Spinal cord (tissue), 9 donors: ENCODE measurements at regions not wholly inside any gene's neighbourhood (a gene's known extent, or its start where the extent isn't known, plus 50 kb on each side); places are given as distances from the start of the nearest gene placed in this dataset.

Experiments used
- DNase-seq, 6 donors: peaks; one replicate each; pipeline versions ENCODE4 v3.0.0 to v3.0.0-alpha.2; 2013 to 2015; ENCODE audit warnings: low spot score in 6 of 6, low read depth in 4 of 6
- H3K27ac ChIP-seq: one replicate; pipeline ENCODE4 v1.5.1; 2013; ENCODE audit warnings: low read depth, low read length, control low read depth
- H3K27me3 ChIP-seq: one replicate; pipeline ENCODE4 v1.6.1; 2013; ENCODE audit warnings: low read length; ENCODE audit not compliant: control insufficient read depth, insufficient read depth
- H3K36me3 ChIP-seq: one replicate; pipeline ENCODE4 v1.6.1; 2013; ENCODE audit warnings: low read length; ENCODE audit not compliant: control insufficient read depth, insufficient read depth
- H3K4me1 ChIP-seq: one replicate; pipeline ENCODE4 v1.6.1; 2013; ENCODE audit warnings: low read length; ENCODE audit not compliant: control insufficient read depth, insufficient read depth
- H3K4me3 ChIP-seq: one replicate; pipeline ENCODE4 v1.5.1; 2013; ENCODE audit warnings: low read depth, low read length, control low read depth
- H3K9me3 ChIP-seq: one replicate; pipeline ENCODE4 v1.6.1; 2013; ENCODE audit warnings: low read length; ENCODE audit not compliant: control insufficient read depth, insufficient read depth
- WGBS: methylation state at CpG from one replicate; pipeline ENCODE4 v1.1.5; 2013; ENCODE audit warnings: missing lambda C conversion rate; ENCODE audit not compliant: insufficient coverage; 5-methylcytosine and 5-hydroxymethylcytosine counted together
- donor health status: healthy.

DNA sequence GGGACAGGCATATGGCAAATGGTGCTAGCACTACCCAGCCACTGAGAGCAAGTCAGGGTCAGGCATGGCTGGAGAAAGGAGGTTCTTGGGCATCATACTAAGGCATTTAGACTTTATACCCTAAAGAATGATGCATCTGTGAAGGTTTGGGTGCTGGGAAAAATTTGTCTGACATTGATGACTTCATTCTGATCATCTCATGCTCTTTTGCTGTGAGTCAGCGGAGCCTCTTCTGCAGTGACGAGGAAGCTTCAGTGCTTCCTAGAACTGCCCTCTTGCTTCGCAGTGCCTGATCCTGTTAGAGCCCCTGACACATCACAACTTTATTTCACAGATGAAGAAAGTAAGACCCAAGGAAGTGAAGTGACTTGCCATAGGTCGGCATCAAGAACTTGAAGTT lies 266.6 kb upstream of the GAS1 start:
- Histone ChIP-seq H3K27ac (no peak overlapping the region), H3K27me3 (no peaks in the 10 kb centered on the region), H3K9me3 (no peaks in the 10 kb centered on the region), H3K4me3 (no peak overlapping the region), H3K36me3 (no peaks in the 10 kb centered on the region), H3K4me1 (no peaks in the 10 kb centered on the region)
- 93% methylated on average over 3 of the region's 4 CpGs for WGBS
- no peak for DNase-seq

DNA sequence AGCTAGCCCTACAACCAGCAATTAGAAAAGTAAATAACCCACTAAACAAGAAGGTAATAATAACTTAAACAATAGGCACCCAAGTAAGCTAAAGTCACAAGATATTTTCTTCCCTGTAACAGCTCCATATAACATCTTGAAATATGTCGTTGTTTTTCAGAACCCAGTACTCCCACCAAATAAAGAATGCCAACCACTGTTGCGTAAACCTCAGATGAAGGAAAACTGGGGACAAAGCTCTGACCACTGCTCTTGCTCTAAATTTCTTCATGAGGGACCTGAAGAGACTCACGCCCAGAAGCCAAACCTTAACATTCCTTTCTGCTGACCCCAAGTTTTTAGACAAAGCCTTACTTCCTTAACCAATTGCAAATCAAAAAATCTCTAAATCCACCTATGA lies 267.7 kb upstream of the GAS1 start:
- 87% methylated on average over 3 of the region's 3 CpGs for WGBS
- DNase-seq, result no peak
- no peaks in the 10 kb centered on the region for H3K4me1 ChIP-seq
- no peak overlapping the region for H3K27ac ChIP-seq
- no peaks in the 10 kb centered on the region for H3K9me3 ChIP-seq
- no peaks in the 10 kb centered on the region for H3K27me3 ChIP-seq
- H3K36me3 ChIP-seq, result no peaks in the 10 kb centered on the region
- no peak overlapping the region for H3K4me3 ChIP-seq

DNA sequence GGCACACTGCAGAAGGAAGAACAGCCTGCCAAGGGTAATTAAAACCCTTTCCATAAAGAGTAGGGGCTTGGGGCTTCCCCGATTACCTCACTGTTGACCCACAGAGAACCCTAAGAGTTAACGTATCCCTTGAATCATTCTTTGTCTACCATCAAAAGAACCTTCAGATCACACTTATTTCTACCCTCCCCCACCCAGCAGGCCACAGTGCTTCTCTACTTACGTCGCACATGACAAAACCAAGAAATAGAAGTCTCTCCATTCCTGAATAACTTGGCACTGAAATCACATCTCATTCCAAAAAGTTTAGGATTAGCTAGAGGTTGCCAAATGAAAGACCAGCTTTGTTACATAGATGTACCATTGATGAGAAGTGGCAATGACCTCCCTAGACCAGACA lies 268.7 kb upstream of the GAS1 start:
- H3K27me3 ChIP-seq, result no peaks in the 10 kb centered on the region
- no peaks in the 10 kb centered on the region for H3K4me1 ChIP-seq
- H3K27ac ChIP-seq, result no peak overlapping the region
- no peaks in the 10 kb centered on the region for H3K36me3 ChIP-seq
- no peaks in the 10 kb centered on the region for H3K9me3 ChIP-seq
- no peak overlapping the region for H3K4me3 ChIP-seq
- 47% methylated on average over 2 of the region's 4 CpGs for WGBS
- DNase-seq, result no peak

DNA sequence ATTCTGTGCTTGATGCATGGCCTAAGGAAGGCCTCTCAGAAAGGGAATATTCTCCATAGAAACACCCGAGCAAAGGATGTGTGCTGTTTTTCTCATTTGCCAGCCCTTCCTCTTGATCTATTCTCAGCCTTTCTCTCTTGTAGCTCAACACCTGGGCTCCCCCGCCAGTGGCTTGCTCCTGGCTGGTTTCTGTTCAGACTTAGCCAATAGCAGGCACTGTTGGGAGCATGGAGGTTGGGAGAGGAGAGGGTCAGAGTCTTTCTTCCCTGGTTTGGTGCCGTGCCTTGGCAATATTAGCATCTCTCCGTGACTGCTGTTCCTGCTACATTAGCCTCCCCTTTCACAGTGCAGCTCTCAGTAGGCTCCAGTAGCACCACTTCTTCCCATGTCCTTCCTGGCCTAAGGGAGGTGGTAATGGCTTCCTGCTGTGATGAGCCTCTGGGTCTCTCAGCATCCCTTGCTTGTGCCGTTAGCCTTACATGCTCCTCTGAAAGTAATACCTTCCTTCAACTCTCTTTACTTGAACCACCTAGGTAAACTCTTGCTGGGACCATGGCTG lies 269.7 kb upstream of the GAS1 start:
- no peaks in the 10 kb centered on the region for H3K4me1 ChIP-seq
- WGBS, result no CpG with 5 or more reads among the region's 5 CpGs
- no peaks in the 10 kb centered on the region for H3K27me3 ChIP-seq
- H3K36me3 ChIP-seq, result no peaks in the 10 kb centered on the region
- DNase-seq, result no peak
- H3K4me3 ChIP-seq, result no peak overlapping the region
- no peak overlapping the region for H3K27ac ChIP-seq
- H3K9me3 ChIP-seq, result no peaks in the 10 kb centered on the region

DNA sequence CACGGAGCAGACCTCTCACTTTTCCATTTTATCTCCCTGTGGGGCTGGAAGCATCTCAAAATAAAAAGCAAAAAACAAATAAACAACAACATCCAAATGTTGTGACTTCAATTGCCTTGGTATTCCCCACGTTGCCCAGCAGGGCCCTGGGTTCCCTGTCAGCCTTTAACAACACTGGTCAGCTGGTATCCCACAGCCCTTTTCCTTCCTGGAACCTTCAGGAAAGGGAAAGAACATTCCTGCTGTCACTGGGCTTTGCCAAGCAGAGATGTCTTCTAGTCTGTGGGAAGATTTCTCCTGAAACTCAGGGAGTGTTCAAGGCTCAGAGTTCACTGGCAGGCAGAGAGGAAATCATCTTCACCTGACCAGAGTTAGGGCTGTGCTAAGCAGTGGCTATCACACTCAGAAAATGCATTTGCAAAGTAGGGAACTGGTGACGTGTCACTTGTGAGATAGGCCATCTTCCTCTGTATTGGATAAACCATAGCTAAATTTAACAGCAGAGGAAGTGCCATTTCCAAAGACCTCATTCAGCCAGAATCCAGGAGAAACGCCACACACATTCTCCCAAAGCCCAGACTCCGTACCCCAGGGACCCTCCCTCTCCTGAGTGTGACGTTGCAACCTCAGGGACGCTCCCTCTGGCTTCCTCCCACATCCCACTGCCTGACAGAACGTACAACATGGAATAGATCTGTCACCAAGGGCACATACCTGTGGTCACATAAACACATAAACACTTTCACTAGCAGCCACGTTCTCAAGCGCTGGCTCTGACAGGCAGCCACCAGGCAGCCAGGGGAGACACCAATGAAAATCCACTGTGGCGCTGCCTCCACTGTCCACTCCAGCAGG lies 274.0 kb upstream of the DAPK1 start:
- Histone ChIP-seq H3K36me3 (no peaks in the 10 kb centered on the region), H3K9me3 (no peaks in the 10 kb centered on the region), H3K27ac (no peak overlapping the region), H3K4me1 (no peaks in the 10 kb centered on the region), H3K27me3 (no peaks in the 10 kb centered on the region), H3K4me3 (no peak overlapping the region)
- DNase-seq, result no peak
- 72% methylated on average over 9 of the region's 11 CpGs for WGBS

DNA sequence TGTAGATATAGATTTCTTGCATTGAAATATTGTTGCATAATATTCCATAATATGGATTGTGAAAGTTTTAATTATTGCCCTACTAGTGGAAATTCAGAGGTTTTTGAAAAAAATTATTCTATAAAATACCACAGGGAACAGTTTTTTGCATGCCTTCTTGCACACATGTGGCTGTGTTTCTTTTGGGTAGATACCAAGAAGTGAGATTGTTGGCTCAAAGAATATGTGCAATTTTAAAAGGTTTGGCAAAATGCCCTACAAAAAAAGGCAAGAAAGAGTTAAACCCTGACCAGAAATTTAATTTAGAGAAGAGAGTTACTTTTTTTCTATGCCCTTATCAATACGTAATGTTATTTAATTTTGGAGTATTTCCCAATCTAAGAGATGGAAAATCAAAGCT lies 270.8 kb upstream of the DAPK1 start:
- DNase-seq, result no peak
- H3K9me3 ChIP-seq, result no peaks in the 10 kb centered on the region
- WGBS, result no CpG with 5 or more reads among the region's 1 CpG

DNA sequence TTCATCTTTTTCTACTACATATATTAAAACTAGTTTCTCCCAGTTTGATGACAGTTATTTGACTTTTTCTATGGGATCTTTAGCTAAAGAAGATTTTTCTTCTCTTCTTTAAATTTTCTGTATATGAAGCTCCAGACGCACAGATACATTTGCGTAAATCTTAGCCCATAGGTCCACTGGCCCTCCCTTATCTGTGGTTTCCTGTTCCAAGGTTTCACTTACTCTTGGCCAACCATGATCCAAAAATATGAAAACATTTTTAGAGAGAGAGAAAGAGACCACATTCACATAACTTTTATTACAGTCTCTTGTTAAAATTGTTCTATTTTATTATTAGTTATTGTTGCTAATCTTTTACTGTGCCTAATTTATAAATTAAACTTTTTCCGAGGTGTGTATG lies 270.2 kb upstream of the DAPK1 start:
- Histone ChIP-seq H3K27me3 (no peaks in the 10 kb centered on the region), H3K36me3 (no peaks in the 10 kb centered on the region), H3K27ac (no peak overlapping the region), H3K9me3 (no peaks in the 10 kb centered on the region), H3K4me3 (no peak overlapping the region), H3K4me1 (no peaks in the 10 kb centered on the region)
- no peak for DNase-seq
- WGBS, result no CpG with 5 or more reads among the region's 3 CpGs

More for the DNA sequence above, 270.8 kb upstream of the DAPK1 start:
- Histone ChIP-seq H3K27ac (no peak overlapping the region), H3K4me1 (no peaks in the 10 kb centered on the region), H3K4me3 (no peak overlapping the region), H3K27me3 (no peaks in the 10 kb centered on the region), H3K36me3 (no peaks in the 10 kb centered on the region)

DNA sequence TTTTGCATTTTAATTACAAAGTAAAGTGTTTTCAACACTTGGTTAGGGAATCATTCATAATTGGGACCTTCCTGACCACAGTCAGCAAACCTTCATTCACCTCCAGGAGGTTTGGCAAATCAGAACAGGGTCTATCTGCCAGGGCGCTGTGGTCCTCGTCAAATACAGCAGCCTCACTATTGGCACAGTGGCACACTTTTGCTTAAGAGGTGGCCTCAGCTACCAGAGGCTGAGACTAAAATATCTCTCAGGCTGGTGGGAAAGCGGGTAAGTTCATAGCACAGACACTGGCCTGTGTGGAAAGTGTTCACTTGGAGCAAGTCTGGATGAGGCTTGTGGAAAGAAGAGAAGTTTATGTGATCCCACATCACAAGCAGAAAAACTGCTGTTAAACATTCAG lies 268.6 kb upstream of the DAPK1 start:
- Histone ChIP-seq H3K4me3 (no peak overlapping the region), H3K27me3 (no peaks in the 10 kb centered on the region), H3K4me1 (no peaks in the 10 kb centered on the region), H3K36me3 (no peaks in the 10 kb centered on the region), H3K9me3 (no peaks in the 10 kb centered on the region), H3K27ac (no peak overlapping the region)
- WGBS, result 83% methylated on average over 2 of the region's 3 CpGs
- no peak for DNase-seq

DNA sequence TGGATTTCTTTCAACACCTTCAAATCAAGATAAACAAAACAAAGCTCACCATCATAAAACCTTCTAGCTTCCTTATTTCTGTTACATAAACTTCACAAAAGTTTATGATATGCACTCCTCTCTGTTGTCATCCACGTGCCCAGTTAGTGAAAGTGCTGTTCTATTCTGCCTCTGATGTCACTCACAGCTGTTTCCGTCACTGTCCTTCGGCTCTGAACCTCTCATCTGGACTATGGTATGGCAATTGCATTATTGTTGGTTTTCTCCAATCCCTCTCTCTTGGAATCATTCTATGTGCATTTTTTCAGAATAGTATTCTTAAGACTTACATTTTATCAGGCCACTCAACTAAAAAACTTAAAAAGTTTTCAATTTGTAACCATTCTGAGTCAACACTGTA lies 264.2 kb upstream of the DAPK1 start:
- H3K4me3 ChIP-seq, result no peak overlapping the region
- no peaks in the 10 kb centered on the region for H3K9me3 ChIP-seq
- WGBS, result no CpG with 5 or more reads among the region's 3 CpGs
- no peak overlapping the region for H3K27ac ChIP-seq
- no peaks in the 10 kb centered on the region for H3K36me3 ChIP-seq
- no peak for DNase-seq
- no peaks in the 10 kb centered on the region for H3K27me3 ChIP-seq
- H3K4me1 ChIP-seq, result no peaks in the 10 kb centered on the region

DNA sequence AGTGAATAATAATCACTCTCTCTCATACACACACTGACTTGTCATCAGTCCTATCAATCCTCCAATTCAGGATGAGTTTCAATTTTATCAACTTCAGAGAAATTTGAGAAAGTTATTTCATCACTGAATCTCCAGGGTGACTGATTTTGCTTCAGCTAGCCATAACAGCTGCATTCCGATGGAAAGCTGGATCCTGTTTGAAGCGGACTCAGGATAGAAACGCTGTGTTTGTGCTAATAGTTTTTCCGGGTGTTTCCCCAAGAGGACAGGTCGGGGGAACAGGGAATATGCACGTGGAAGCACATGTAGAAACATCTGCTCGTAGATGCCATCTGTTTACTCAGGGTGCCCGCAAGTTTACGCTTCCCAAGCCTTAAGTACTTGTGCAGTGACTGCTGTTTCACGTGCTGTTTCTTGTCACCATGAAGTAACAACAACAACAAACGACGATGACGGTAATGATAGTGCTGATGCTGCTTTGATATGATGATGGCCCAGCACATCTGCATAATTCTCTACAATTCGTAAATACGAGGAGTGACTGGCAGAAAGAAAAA lies 263.7 kb upstream of the DAPK1 start:
- H3K4me3 ChIP-seq, result no peak overlapping the region
- no peaks in the 10 kb centered on the region for H3K9me3 ChIP-seq
- H3K4me1 ChIP-seq, result no peaks in the 10 kb centered on the region
- peak in 1 of 6 donors; percentile 46 for DNase-seq
- H3K27ac ChIP-seq, result no peak overlapping the region
- H3K27me3 ChIP-seq, result no peaks in the 10 kb centered on the region
- no peaks in the 10 kb centered on the region for H3K36me3 ChIP-seq
- 83% methylated on average over 14 of the region's 15 CpGs for WGBS
